Natural killer cell (primary cell): ENCODE measurements at regions not wholly inside any gene's neighbourhood (a gene's known extent, or its start where the extent isn't known, plus 50 kb on each side); places are given as distances from the start of the nearest gene placed in this dataset.

Experiments
- ATAC-seq, 3 donors: fragments of 150-1000 bp in 2 of 3; fragments of 200-7000 bp in 1 of 3; cut with Tn5 transposase; 1 replicate in 1 of 3; 2 replicates in 2 of 3; pipeline ENCODE4 v1.10.0; 2021; ENCODE audit warnings: mild to moderate bottlenecking in 2 of 3, moderate library complexity in 2 of 3
- DNase-seq, 2 donors: peaks; one replicate each; pipeline versions ENCODE4 v3.0.0 to v3.0.0-alpha.2; 2013 to 2021; ENCODE audit warnings: mixed read lengths in 1 of 2
- H3K27ac ChIP-seq: one replicate; pipeline ENCODE4 v1.5.1; 2013; ENCODE audit warnings: mild to moderate bottlenecking, low read length
- H3K27me3 ChIP-seq: one replicate; pipeline ENCODE4 v1.6.1; 2013; ENCODE audit warnings: low read length; ENCODE audit not compliant: control insufficient read depth, insufficient read depth
- H3K36me3 ChIP-seq: one replicate; pipeline ENCODE4 v1.6.1; 2013; ENCODE audit warnings: low read length; ENCODE audit not compliant: control insufficient read depth, insufficient read depth
- H3K4me1 ChIP-seq: one replicate; pipeline ENCODE4 v1.6.1; 2013; ENCODE audit warnings: low read length; ENCODE audit not compliant: control insufficient read depth, insufficient read depth
- H3K4me3 ChIP-seq: one replicate; pipeline ENCODE4 v1.5.1; 2013; ENCODE audit warnings: low read length
- H3K9me3 ChIP-seq: one replicate; pipeline ENCODE4 v1.6.1; 2013; ENCODE audit warnings: low read length; ENCODE audit not compliant: control insufficient read depth, insufficient read depth
- H3K27ac Mint-ChIP-seq, 2 donors: one replicate each; pipeline ENCODE4 v1.8.0; 2022; ENCODE audit warnings: mild to moderate bottlenecking in 2 of 2, mixed read lengths in 2 of 2, moderate library complexity in 1 of 2
- H3K27me3 Mint-ChIP-seq, 2 donors: one replicate each; pipeline ENCODE4 v1.8.0; 2022; ENCODE audit warnings: low read depth in 2 of 2, mixed read lengths in 2 of 2
- H3K36me3 Mint-ChIP-seq: one replicate; pipeline ENCODE4 v1.8.0; 2022; ENCODE audit warnings: mixed read lengths
- H3K4me1 Mint-ChIP-seq, 2 donors: one replicate each; pipeline ENCODE4 v1.8.0; 2022; ENCODE audit warnings: mixed read lengths in 2 of 2
- H3K4me3 Mint-ChIP-seq: one replicate; pipeline ENCODE4 v1.8.0; 2022; ENCODE audit warnings: mild to moderate bottlenecking, moderate library complexity, mixed read lengths
- H3K9me3 Mint-ChIP-seq, 2 donors: one replicate each; pipeline ENCODE4 v1.8.0; 2022; ENCODE audit warnings: mixed read lengths in 2 of 2
- WGBS: methylation state at CpG from one replicate; pipeline ENCODE4 v1.1.7; 2013; ENCODE audit warnings: missing lambda C conversion rate; ENCODE audit not compliant: insufficient coverage; 5-methylcytosine and 5-hydroxymethylcytosine counted together
- intact Hi-C: fragments of 100-400 bp; cut with micrococcal nuclease; formaldehyde crosslinking; loops from one replicate; pipeline ENCODE4 v1.14.2; 2022
- TF ChIP-seq, protein P1 (sequence below): fragments of 200-600 bp; IDR thresholded peaks from one replicate; pipeline ENCODE4 v1.8.0; 2022; ENCODE audit warnings: antibody characterized with exemption

GRCh38 chr16:81170824-81171223, 67.7 kb upstream of the BCO1 start:
- WGBS = 36% methylated on average over 7 of the region's 7 CpGs
- intact Hi-C loops = no loop called here
- H3K9me3 ChIP-seq = no peaks in the 10 kb centered on the region
- H3K4me3 Mint-ChIP-seq = no peak overlapping the region
- ATAC-seq (no peak), DNase-seq (no peak)
- no peaks in the 10 kb centered on the region for H3K9me3 Mint-ChIP-seq
- no peaks in the 10 kb centered on the region for H3K27me3 ChIP-seq
- H3K4me1 ChIP-seq = no peaks in the 10 kb centered on the region
- H3K36me3 Mint-ChIP-seq = no peaks in the 10 kb centered on the region
- H3K27me3 Mint-ChIP-seq = peaks cover 0 to 7% of the 10 kb centered on the region in 2 donors
- H3K4me1 Mint-ChIP-seq = no peaks in the 10 kb centered on the region
- H3K27ac ChIP-seq = no peak overlapping the region
- H3K4me3 ChIP-seq = no peak overlapping the region
- TF ChIP-seq, protein P1, sequence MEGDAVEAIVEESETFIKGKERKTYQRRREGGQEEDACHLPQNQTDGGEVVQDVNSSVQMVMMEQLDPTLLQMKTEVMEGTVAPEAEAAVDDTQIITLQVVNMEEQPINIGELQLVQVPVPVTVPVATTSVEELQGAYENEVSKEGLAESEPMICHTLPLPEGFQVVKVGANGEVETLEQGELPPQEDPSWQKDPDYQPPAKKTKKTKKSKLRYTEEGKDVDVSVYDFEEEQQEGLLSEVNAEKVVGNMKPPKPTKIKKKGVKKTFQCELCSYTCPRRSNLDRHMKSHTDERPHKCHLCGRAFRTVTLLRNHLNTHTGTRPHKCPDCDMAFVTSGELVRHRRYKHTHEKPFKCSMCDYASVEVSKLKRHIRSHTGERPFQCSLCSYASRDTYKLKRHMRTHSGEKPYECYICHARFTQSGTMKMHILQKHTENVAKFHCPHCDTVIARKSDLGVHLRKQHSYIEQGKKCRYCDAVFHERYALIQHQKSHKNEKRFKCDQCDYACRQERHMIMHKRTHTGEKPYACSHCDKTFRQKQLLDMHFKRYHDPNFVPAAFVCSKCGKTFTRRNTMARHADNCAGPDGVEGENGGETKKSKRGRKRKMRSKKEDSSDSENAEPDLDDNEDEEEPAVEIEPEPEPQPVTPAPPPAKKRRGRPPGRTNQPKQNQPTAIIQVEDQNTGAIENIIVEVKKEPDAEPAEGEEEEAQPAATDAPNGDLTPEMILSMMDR = no peak
- no peaks in the 10 kb centered on the region for H3K36me3 ChIP-seq
- H3K27ac Mint-ChIP-seq = no peak overlapping the region

- H3K4me3 ChIP-seq = no peak overlapping the region
- TF ChIP-seq, protein P1 = no peak
- H3K9me3 Mint-ChIP-seq = no peaks in the 10 kb centered on the region
- DNase-seq = no peak
- no peaks in the 10 kb centered on the region for H3K9me3 ChIP-seq
- no peaks in the 10 kb centered on the region for H3K4me1 Mint-ChIP-seq
- intact Hi-C loops = no loop called here
- ATAC-seq = no peak
- no peaks in the 10 kb centered on the region for H3K36me3 Mint-ChIP-seq
- WGBS = 68% methylated on average over 1 of the region's 1 CpG
- no peaks in the 10 kb centered on the region for H3K27me3 ChIP-seq
- no peaks in the 10 kb centered on the region for H3K4me1 ChIP-seq
- peaks cover 0 to 7% of the 10 kb centered on the region in 2 donors for H3K27me3 Mint-ChIP-seq
- no peak overlapping the region for H3K4me3 Mint-ChIP-seq
- no peaks in the 10 kb centered on the region for H3K36me3 ChIP-seq
- no peak overlapping the region for H3K27ac ChIP-seq
- no peak overlapping the region for H3K27ac Mint-ChIP-seq
These were observed 70.1 kb upstream of the BCO1 start for GRCh38 chr16:81168406-81168805.

DNA sequence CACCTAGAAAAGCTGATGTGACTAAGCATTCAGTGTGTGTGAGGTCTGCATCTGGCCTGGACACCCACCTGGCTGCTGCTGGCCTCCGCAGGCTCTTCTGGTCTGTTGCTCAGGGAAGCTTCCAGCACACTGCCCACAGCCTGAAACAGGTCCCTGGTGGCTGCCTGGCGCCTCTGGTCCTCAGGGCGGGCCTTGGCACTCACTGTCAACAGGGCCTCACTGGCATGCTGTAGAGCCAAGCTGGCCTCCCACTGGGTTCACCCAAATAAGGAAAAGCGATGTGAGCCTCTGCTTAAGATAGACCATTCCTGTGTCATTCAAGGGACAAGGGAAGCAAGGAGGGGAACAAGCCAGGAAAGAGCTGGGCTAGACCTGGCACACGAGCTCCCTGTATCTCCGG, 70.6 kb upstream of the BCO1 start:
- Mint-ChIP-seq H3K4me3 (no peak overlapping the region), H3K27ac (no peak overlapping the region), H3K9me3 (no peaks in the 10 kb centered on the region), H3K36me3 (no peaks in the 10 kb centered on the region), H3K27me3 (peaks cover 0 to 7% of the 10 kb centered on the region in 2 donors), H3K4me1 (no peaks in the 10 kb centered on the region)
- ATAC-seq (no peak), DNase-seq (no peak)
- Histone ChIP-seq H3K9me3 (no peaks in the 10 kb centered on the region), H3K27ac (no peak overlapping the region), H3K36me3 (no peaks in the 10 kb centered on the region), H3K4me1 (no peaks in the 10 kb centered on the region), H3K4me3 (no peak overlapping the region), H3K27me3 (no peaks in the 10 kb centered on the region)
- WGBS = 44% methylated on average over 6 of the region's 6 CpGs
- intact Hi-C loops = no loop called here
- TF ChIP-seq, protein P1 = no peak
